ENCODE measurements at regions not wholly inside any gene's neighbourhood (a gene's known extent, or its start where the extent isn't known, plus 50 kb on each side); places are given as distances from the start of the nearest gene placed in this dataset.
A peak's percentile ranks its signal among the peaks of the same experiment; 100 is the strongest.

- peak; percentile 83 for TF ChIP-seq ZNF574 (CRISPR knock-in tag; IDR thresholded peaks at IDR 0.05)
- TF ChIP-seq TCF7 (IDR thresholded peaks at IDR 0.05; ENCODE audit: low read depth) = no peak
- peak; percentile 90 for TF ChIP-seq DRAP1 (CRISPR knock-in tag; IDR thresholded peaks at IDR 0.05)
- TF ChIP-seq TRAFD1 (CRISPR knock-in tag; IDR thresholded peaks at IDR 0.05; ENCODE audit: borderline replicate concordance) = 0 out of 2 replicates have a peak, but pooled peaks have one; percentile 1
- TF ChIP-seq POGZ (CRISPR knock-in tag; IDR thresholded peaks at IDR 0.05) = peak; percentile 59
- peak; percentile 87 for TF ChIP-seq RCOR2 (CRISPR knock-in tag; IDR thresholded peaks at IDR 0.05)
- TF ChIP-seq ZFYVE20 (CRISPR knock-in tag; IDR thresholded peaks at IDR 0.05; ENCODE audit: borderline replicate concordance, low read depth) = no peak
- no peak for TF ChIP-seq ETV6 (CRISPR knock-in tag; conservative IDR thresholded peaks at IDR 0.05)
- TF ChIP-seq AKAP8 (CRISPR knock-in tag; IDR thresholded peaks at IDR 0.05) = no peak
- no peak for TF ChIP-seq SYNCRIP (IDR thresholded peaks at IDR 0.05; ENCODE audit: insufficient read depth, low read depth, low read length)
- TF ChIP-seq NFE2L2 (IDR thresholded peaks at IDR 0.05; ENCODE audit: low read length) = no peak
- no peak for TF ChIP-seq KDM6A (CRISPR knock-in tag; IDR thresholded peaks at IDR 0.05; ENCODE audit: low read depth)
- TF ChIP-seq TFE3 (CRISPR knock-in tag; IDR thresholded peaks at IDR 0.05) = no peak
- TF ChIP-seq ZNF512 (CRISPR knock-in tag; IDR thresholded peaks at IDR 0.05) = no peak
- 0 out of 2 replicates have a peak, but pooled peaks have one; percentile 71 for TF ChIP-seq ZNF891 (CRISPR knock-in tag; IDR thresholded peaks at IDR 0.05)
- peak; percentile 83 for TF ChIP-seq RBM22 (optimal IDR thresholded peaks at IDR 0.05; ENCODE audit: low read length)
- no peak for TF ChIP-seq ZBTB14 (CRISPR knock-in tag; IDR thresholded peaks at IDR 0.05)
- TF ChIP-seq ZBTB7B (CRISPR knock-in tag; IDR thresholded peaks at IDR 0.05) = peak; percentile 40; the same call in 1 of the 2 replicates
- TF ChIP-seq ZNF235 (CRISPR knock-in tag; IDR thresholded peaks at IDR 0.05; ENCODE audit: borderline replicate concordance) = no peak
Observed at GRCh38 chr6:27545271-27546046, 72.6 kb upstream of the ZNF184 start (continued).

All from HepG2 (cell line).